A549 (cell line): ENCODE measurements at regions not wholly inside any gene's neighbourhood (a gene's known extent, or its start where the extent isn't known, plus 50 kb on each side); places are given as distances from the start of the nearest gene placed in this dataset.

ENCODE experiments used
- ATAC-seq, 2 experiments: fragments of 200-7000 bp in 1 of 2; fragments of >200 bp in 1 of 2; cut with Nextera tagmentation in 1 of 2; cut with Tn5 transposase in 1 of 2; 3 replicates each; pipeline versions ENCODE4 v1.8.0 to v1.9.1; 2018 to 2020; ENCODE audit warnings: mild to moderate bottlenecking in 1 of 2, moderate library complexity in 1 of 2
- CTCF ChIA-PET: fragments of 300-600 bp; sonication (Branson Sonifier 250); formaldehyde crosslinking; extraction: SDS; loops from one replicate; lab custom pipeline; 2021; ENCODE audit warnings: antibody characterized with exemption, inconsistent platforms; lab: Yijun Ruan, JAX
- POLR2A ChIA-PET: fragments of 350-600 bp; formaldehyde crosslinking; extraction: SDS; loops from one replicate; lab custom pipeline; 2021; ENCODE audit warnings: antibody characterized with exemption, inconsistent platforms; lab: Yijun Ruan, JAX
- DNase-seq, 2 experiments: peaks; one replicate each; pipeline versions ENCODE4 v3.0.0 to v3.0.0-alpha.2; 2011 to 2016; ENCODE audit warnings: low read depth in 1 of 2, low spot score in 1 of 2
- FAIRE-seq: peaks from 2 replicates; lab custom pipeline; 2011; peaks lifted over from hg19 to GRCh38; lab: Jason Lieb, UNC
- H3K27ac ChIP-seq, 2 experiments: fragments of >200 bp; sonication (Bioruptor Twin); formaldehyde crosslinking; 3 replicates each; pipeline ENCODE4 v1.5.1; 2016 to 2017
- H3K4me1 ChIP-seq: fragments of >200 bp; sonication (Bioruptor Twin); formaldehyde crosslinking; 3 replicates; pipeline ENCODE4 v1.6.1; 2016
- H3K4me2 ChIP-seq: fragments of >200 bp; sonication (Bioruptor Twin); formaldehyde crosslinking; 3 replicates; pipeline ENCODE4 v1.6.1; 2016
- H3K4me3 ChIP-seq: fragments of >200 bp; sonication (Bioruptor Twin); formaldehyde crosslinking; 3 replicates; pipeline ENCODE4 v1.5.1; 2016
- H3K9me3 ChIP-seq: fragments of >200 bp; sonication (Bioruptor Twin); formaldehyde crosslinking; 3 replicates; pipeline ENCODE4 v1.6.1; 2016
- CBX2 ChIP-seq: fragments of 200-600 bp; sonication (generic); IDR thresholded peaks from 2 replicates; pipeline ENCODE4 v1.6.1; 2016; ENCODE audit warnings: low read depth, mild to moderate bottlenecking, borderline replicate concordance
- CEBPB ChIP-seq, 2 experiments: fragments of >200 bp in 1 of 2; sonication (Bioruptor Twin) in 1 of 2; formaldehyde crosslinking in 1 of 2; IDR thresholded peaks; 2 replicates each; pipeline ENCODE4 v1.6.1; 2012 to 2016
- CHD4 ChIP-seq: fragments of 200-600 bp; sonication (generic); IDR thresholded peaks from 2 replicates; pipeline ENCODE4 v1.6.1; 2016; ENCODE audit warnings: antibody characterized with exemption, mild to moderate bottlenecking, borderline replicate concordance
- EHF ChIP-seq: fragments of 250-450 bp; sonication (Bioruptor Pico); IDR thresholded peaks from 2 replicates; pipeline ENCODE4 v1.5.0; 2020; ENCODE audit warnings: mild to moderate bottlenecking
- EP300 ChIP-seq, 2 experiments: fragments of >200 bp; sonication (Bioruptor Twin); formaldehyde crosslinking; IDR thresholded peaks; 2 replicates in 1 of 2; 3 replicates in 1 of 2; pipeline ENCODE4 v1.6.1; 2016 to 2017
- ESRRA ChIP-seq: fragments of 150-350 bp; IDR thresholded peaks from 2 replicates; pipeline ENCODE4 v1.6.1; 2014; ENCODE audit warnings: mild to moderate bottlenecking, low read length, borderline replicate concordance
- HDAC2 ChIP-seq: fragments of 200-600 bp; sonication (generic); IDR thresholded peaks from 2 replicates; pipeline ENCODE4 v1.6.1; 2016
- KDM5A ChIP-seq: fragments of 200-600 bp; sonication (generic); IDR thresholded peaks from 2 replicates; pipeline ENCODE4 v1.6.1; 2016; ENCODE audit warnings: antibody characterized with exemption, mild to moderate bottlenecking
- MAFK ChIP-seq: fragments of 450-650 bp; IDR thresholded peaks from 2 replicates; pipeline ENCODE4 v1.6.1; 2014; ENCODE audit not compliant: partially characterized antibody
- NFE2L2 ChIP-seq: fragments of 150-350 bp; conservative IDR thresholded peaks from 2 replicates; pipeline ENCODE4 v1.6.1; 2014; ENCODE audit warnings: low read length
- NPAS2 ChIP-seq: fragments of 250-450 bp; sonication (Bioruptor Pico); IDR thresholded peaks from 2 replicates; pipeline ENCODE4 v1.8.0; 2022; ENCODE audit warnings: mild to moderate bottlenecking, moderate library complexity, borderline replicate concordance
- NR3C1 ChIP-seq: fragments of >200 bp; sonication (Bioruptor Twin); formaldehyde crosslinking; IDR thresholded peaks from 3 replicates; pipeline ENCODE4 v1.6.1; 2017
- PHF8 ChIP-seq: fragments of 200-600 bp; sonication (generic); IDR thresholded peaks from 2 replicates; pipeline ENCODE4 v1.6.1; 2016; ENCODE audit warnings: low read depth, mild to moderate bottlenecking, antibody characterized with exemption, moderate library complexity, borderline replicate concordance
- POLR2A ChIP-seq: IDR thresholded peaks from 2 replicates; pipeline ENCODE4 v1.6.1; 2012; ENCODE audit warnings: mild to moderate bottlenecking, low read length
- POLR2AphosphoS2 ChIP-seq: conservative IDR thresholded peaks from 2 replicates; pipeline ENCODE4 v1.6.1; 2012; ENCODE audit warnings: low read length, improper control_type of control experiment, inconsistent platforms
- REST ChIP-seq: fragments of 200-600 bp; sonication (generic); IDR thresholded peaks from 2 replicates; pipeline ENCODE4 v1.6.1; 2016; ENCODE audit warnings: antibody characterized with exemption, mild to moderate bottlenecking, moderate library complexity
- RFX5 ChIP-seq: fragments of 450-650 bp; IDR thresholded peaks from 2 replicates; pipeline ENCODE4 v1.7.1; 2014; ENCODE audit warnings: antibody characterized with exemption, mild to moderate bottlenecking, moderate library complexity
- ZFP36 ChIP-seq: fragments of 450-650 bp; IDR thresholded peaks from 2 replicates; pipeline ENCODE4 v1.6.1; 2014; ENCODE audit warnings: borderline replicate concordance; ENCODE audit not compliant: partially characterized antibody
- ZSCAN20 ChIP-seq: fragments of 250-450 bp; sonication (Bioruptor Pico); IDR thresholded peaks from 2 replicates; pipeline ENCODE4 v1.8.0; 2022; ENCODE audit warnings: mild to moderate bottlenecking, moderate library complexity
- WGBS: methylation state at CpG from one replicate; pipeline ENCODE4 v1.1.6; 2017; ENCODE audit errors: missing lambda C conversion rate; 5-methylcytosine and 5-hydroxymethylcytosine counted together
- TF ChIP-seq, protein P1 (sequence below): IDR thresholded peaks from 2 replicates; pipeline ENCODE4 v1.6.1; 2012

- WGBS, result 36% methylated on average over 8 of the region's 8 CpGs
Observed at GRCh38 chr7:153034791-153035190, 275.2 kb downstream of the ACTR3B start.

DNA sequence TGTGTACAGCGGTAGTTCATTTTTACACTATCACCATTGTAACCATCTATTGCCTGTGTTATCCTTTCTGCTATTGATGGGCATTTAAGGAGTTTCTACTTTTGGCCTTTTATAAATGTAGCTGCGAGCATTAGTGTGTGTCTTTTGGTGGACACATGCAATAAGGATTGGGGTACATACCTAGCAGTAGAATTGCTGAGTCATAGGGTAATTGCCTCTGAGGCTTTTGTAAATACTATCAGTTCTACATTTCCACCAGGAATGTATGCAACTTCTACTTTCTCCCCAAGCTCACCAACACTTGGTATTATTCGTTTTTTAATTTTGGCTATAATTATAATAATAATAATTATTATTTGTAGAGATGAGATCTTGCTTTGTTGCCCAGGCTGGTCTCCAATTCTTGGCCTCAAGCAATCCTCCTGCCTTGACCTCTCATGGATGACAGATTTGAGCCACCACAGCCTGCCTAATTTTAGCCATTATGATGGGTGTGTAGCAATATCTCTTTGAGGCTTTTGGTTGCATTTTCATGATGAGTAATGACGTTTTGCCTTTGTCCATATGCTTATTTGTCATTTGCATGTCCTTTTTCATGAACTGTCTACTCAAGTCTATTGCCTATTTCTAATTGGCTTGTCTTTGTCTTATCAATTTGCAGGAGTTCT is 277.0 kb downstream of the ACTR3B start:
- no peak for FAIRE-seq
- ChIA-PET POLR2A (no interaction called here), CTCF (no interaction called here)
- no peak for TF ChIP-seq CEBPB (IDR thresholded peaks at IDR 0.05)
- no peak for TF ChIP-seq ZFP36
- TF ChIP-seq MAFK, result peak; percentile 68
- peak; percentile 61 for TF ChIP-seq NFE2L2
- no peaks in the 10 kb centered on the region for H3K9me3 ChIP-seq
- H3K27ac ChIP-seq, result no peak overlapping the region
- no peak overlapping the region for H3K4me3 ChIP-seq
- 23% methylated on average over 4 of the region's 4 CpGs for WGBS
- H3K4me1 ChIP-seq, result no peaks in the 10 kb centered on the region
- no peak for DNase-seq
- ATAC-seq, result no peak
- H3K4me2 ChIP-seq, result no peak overlapping the region

More at GRCh38 chr7:153034791-153035190, 275.2 kb downstream of the ACTR3B start:
- Histone ChIP-seq H3K4me1 (no peaks in the 10 kb centered on the region), H3K9me3 (no peaks in the 10 kb centered on the region), H3K27ac (no peak overlapping the region), H3K4me3 (no peak overlapping the region), H3K4me2 (no peak overlapping the region)
- ATAC-seq, result no peak
- TF ChIP-seq REST (no peak), NPAS2 (CRISPR knock-in tag) (no peak), KDM5A (no peak), EP300 (IDR thresholded peaks at IDR 0.05) (no peak), POLR2AphosphoS2 (no peak), PHF8 (no peak), CHD4 (no peak), POLR2A (no peak)
- CTCF ChIA-PET, result no interaction called here
- no peak for FAIRE-seq
- no peak for DNase-seq
- POLR2A ChIA-PET, result no interaction called here

DNA sequence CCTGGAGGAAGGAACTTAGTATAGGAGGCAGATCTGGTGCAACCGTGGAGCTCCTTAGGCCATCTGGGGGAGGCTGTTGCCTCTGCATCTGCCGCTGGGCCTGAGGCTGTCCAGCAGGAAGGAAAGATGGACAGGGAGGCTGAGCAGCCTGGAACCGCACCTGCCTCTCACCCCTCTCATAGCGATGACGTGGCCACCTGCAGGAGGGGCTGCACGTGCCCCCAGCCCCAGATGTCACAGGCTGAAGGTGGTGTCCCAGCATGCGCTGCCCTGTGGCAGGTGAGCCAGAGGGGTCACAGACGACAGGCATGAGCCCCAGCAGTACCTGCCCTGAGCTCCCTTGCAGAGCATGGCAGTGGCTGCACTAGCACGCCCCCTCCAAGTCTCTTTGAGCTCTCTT is 283.9 kb downstream of the ACTR3B start:
- ATAC-seq (no peak), DNase-seq (no peak), FAIRE-seq (no peak)
- ChIA-PET POLR2A (no interaction called here), CTCF (no interaction called here)
- Histone ChIP-seq H3K9me3 (no peaks in the 10 kb centered on the region), H3K27ac (no peak overlapping the region), H3K4me1 (no peaks in the 10 kb centered on the region), H3K4me2 (no peak overlapping the region), H3K4me3 (no peak overlapping the region)
- WGBS, result 9% methylated on average over 6 of the region's 9 CpGs
- TF ChIP-seq EP300 (IDR thresholded peaks at IDR 0.05) (no peak), MAFK (no peak), CBX2 (no peak), ZSCAN20 (CRISPR knock-in tag) (no peak), HDAC2 (no peak), ESRRA (no peak), POLR2AphosphoS2 (no peak), RFX5 (no peak)

GRCh38 chr7:153044981-153045380 is 285.4 kb downstream of the ACTR3B start:
- no peak for ATAC-seq
- no peak overlapping the region for H3K27ac ChIP-seq
- FAIRE-seq, result no peak
- no peaks in the 10 kb centered on the region for H3K4me1 ChIP-seq
- H3K4me3 ChIP-seq, result no peak overlapping the region
- H3K4me2 ChIP-seq, result no peak overlapping the region
- TF ChIP-seq, protein P1, sequence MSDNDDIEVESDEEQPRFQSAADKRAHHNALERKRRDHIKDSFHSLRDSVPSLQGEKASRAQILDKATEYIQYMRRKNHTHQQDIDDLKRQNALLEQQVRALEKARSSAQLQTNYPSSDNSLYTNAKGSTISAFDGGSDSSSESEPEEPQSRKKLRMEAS, result no peak
- TF ChIP-seq ZSCAN20 (CRISPR knock-in tag), result no peak
- TF ChIP-seq NR3C1, result no peak
- no peak for TF ChIP-seq EHF (CRISPR knock-in tag)
- TF ChIP-seq, all 56 proteins: peak for 0
- H3K9me3 ChIP-seq, result no peaks in the 10 kb centered on the region
- CTCF ChIA-PET, result no interaction called here
- POLR2A ChIA-PET, result no interaction called here
- DNase-seq, result no peak
